ENCODE measurements at regions not wholly inside any gene's neighbourhood (a gene's known extent, or its start where the extent isn't known, plus 50 kb on each side); places are given as distances from the start of the nearest gene placed in this dataset.

DNA sequence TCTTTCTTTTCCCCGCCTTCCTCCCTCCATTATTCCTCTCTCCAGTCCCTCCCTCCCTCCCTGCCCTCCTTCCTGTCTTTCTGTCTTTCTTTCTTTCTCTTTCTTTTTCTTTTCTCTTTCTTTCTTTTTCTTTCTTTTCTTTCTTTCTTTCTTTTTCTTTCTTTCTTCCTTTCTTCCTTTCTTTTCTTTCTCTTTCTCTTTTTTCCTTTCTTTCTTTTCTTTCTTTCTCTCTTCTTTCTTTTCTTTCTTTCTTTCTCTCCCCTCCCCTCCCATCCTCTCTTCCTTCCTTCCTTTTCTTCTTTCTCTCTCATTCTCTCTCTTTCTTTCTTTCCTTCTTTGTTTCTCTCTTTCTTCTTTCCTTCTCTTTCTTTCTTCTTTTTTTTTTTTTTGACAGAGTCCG, 402.2 kb upstream of the PLXNA2 start:
- Histone ChIP-seq H3K9me3 (replicated peaks in 1 of 2; ENCODE audit: control insufficient read depth in 1 of 2, insufficient read depth in 1 of 2, low read length in 2 of 2) (no peaks in the 10 kb centered on the region), H2AFZ (ENCODE audit: insufficient read depth, low read depth, low read length, poor library complexity, severe bottlenecking) (no peak overlapping the region), H3K27ac (ENCODE audit: low read depth in 1 of 2, low read length in 2 of 2) (no peak overlapping the region), H3K79me2 (ENCODE audit: insufficient read depth, low read length) (no peaks in the 10 kb centered on the region), H3K27me3 (ENCODE audit: control insufficient read depth in 2 of 2, insufficient read depth in 2 of 2, low read length in 2 of 2) (no peaks in the 10 kb centered on the region), H3K4me1 (ENCODE audit: control insufficient read depth in 1 of 2, insufficient read depth in 2 of 2, low read length in 2 of 2) (no peaks in the 10 kb centered on the region), H3K4me2 (replicated peaks; ENCODE audit: extremely low read depth, low read length, poor library complexity, severe bottlenecking) (no peak overlapping the region), H3K4me3 (replicated peaks in 1 of 3; ENCODE audit: low read depth in 2 of 3, low read length in 3 of 3) (no peak overlapping the region), H3K9ac (ENCODE audit: insufficient read depth, low read length, poor library complexity, severe bottlenecking) (no peak overlapping the region), H3K36me3 (replicated peaks in 1 of 2; ENCODE audit: control insufficient read depth in 1 of 2, insufficient read depth in 2 of 2, low read length in 2 of 2) (no peaks in the 10 kb centered on the region), H4K20me1 (ENCODE audit: insufficient read depth, low read length) (no peaks in the 10 kb centered on the region)
- H3K4me1 Mint-ChIP-seq, result no peaks in the 10 kb centered on the region
- DNase-seq, result no peak
- H3K4me3 Mint-ChIP-seq, result no peak overlapping the region
- peaks cover 0 to 8% (median 5%) of the 10 kb centered on the region in 3 donors for H3K27me3 Mint-ChIP-seq (ENCODE audit: low read depth in 3 of 3)
- 100% methylated on average over 1 of the region's 2 CpGs for WGBS (ENCODE audit: insufficient coverage)
- no peaks in the 10 kb centered on the region for H3K9me3 Mint-ChIP-seq
- no peaks in the 10 kb centered on the region for H3K36me3 Mint-ChIP-seq
- no peak overlapping the region for H3K27ac Mint-ChIP-seq
- intact Hi-C loops (cut with micrococcal nuclease), result no loop called here
- TF ChIP-seq CTCF (IDR thresholded peaks at IDR 0.05), result no peak

DNA sequence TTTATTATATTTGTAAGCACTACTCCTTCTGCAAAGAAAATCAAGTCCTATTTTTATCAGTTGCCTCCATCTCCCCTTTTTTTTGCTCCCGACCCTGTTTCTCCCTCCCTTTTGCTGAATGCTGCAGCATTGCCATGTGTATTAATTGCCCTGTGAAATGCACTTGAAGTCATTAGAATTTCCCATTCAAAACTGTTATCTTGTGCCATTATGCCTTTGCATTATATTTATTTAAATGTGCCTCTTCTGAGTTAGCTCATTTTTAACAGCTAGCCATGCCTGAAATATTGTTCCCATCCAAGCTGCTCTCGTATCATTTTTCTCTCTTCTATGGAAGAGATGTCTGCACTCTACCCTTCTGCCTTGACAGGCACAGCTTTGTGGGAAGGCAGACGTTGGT, 404.0 kb upstream of the PLXNA2 start:
- no peak overlapping the region for H3K4me3 Mint-ChIP-seq
- Histone ChIP-seq H3K9me3 (replicated peaks in 1 of 2; ENCODE audit: control insufficient read depth in 1 of 2, insufficient read depth in 1 of 2, low read length in 2 of 2) (no peaks in the 10 kb centered on the region), H3K79me2 (ENCODE audit: insufficient read depth, low read length) (no peaks in the 10 kb centered on the region), H3K9ac (ENCODE audit: insufficient read depth, low read length, poor library complexity, severe bottlenecking) (no peak overlapping the region), H3K4me2 (replicated peaks; ENCODE audit: extremely low read depth, low read length, poor library complexity, severe bottlenecking) (no peak overlapping the region), H3K36me3 (replicated peaks in 1 of 2; ENCODE audit: control insufficient read depth in 1 of 2, insufficient read depth in 2 of 2, low read length in 2 of 2) (no peaks in the 10 kb centered on the region), H3K4me3 (replicated peaks in 1 of 3; ENCODE audit: low read depth in 2 of 3, low read length in 3 of 3) (no peak overlapping the region), H4K20me1 (ENCODE audit: insufficient read depth, low read length) (no peaks in the 10 kb centered on the region), H3K27me3 (ENCODE audit: control insufficient read depth in 2 of 2, insufficient read depth in 2 of 2, low read length in 2 of 2) (no peaks in the 10 kb centered on the region), H3K27ac (ENCODE audit: low read depth in 1 of 2, low read length in 2 of 2) (no peak overlapping the region), H3K4me1 (ENCODE audit: control insufficient read depth in 1 of 2, insufficient read depth in 2 of 2, low read length in 2 of 2) (no peaks in the 10 kb centered on the region), H2AFZ (ENCODE audit: insufficient read depth, low read depth, low read length, poor library complexity, severe bottlenecking) (no peak overlapping the region)
- no peaks in the 10 kb centered on the region for H3K4me1 Mint-ChIP-seq
- H3K36me3 Mint-ChIP-seq, result no peaks in the 10 kb centered on the region
- no peaks in the 10 kb centered on the region for H3K9me3 Mint-ChIP-seq
- no peak overlapping the region for H3K27ac Mint-ChIP-seq
- WGBS (ENCODE audit: insufficient coverage), result 100% methylated on average over 1 of the region's 3 CpGs
- intact Hi-C loops (cut with micrococcal nuclease), result no loop called here
- peaks cover 0 to 10% (median 5%) of the 10 kb centered on the region in 3 donors for H3K27me3 Mint-ChIP-seq (ENCODE audit: low read depth in 3 of 3)
- TF ChIP-seq CTCF (IDR thresholded peaks at IDR 0.05), result no peak
- no peak for DNase-seq
